Endothelial cell of hepatic sinusoid (primary cell): ENCODE measurements at regions not wholly inside any gene's neighbourhood (a gene's known extent, or its start where the extent isn't known, plus 50 kb on each side); places are given as distances from the start of the nearest gene placed in this dataset.

Source experiments
- in situ Hi-C: cut with HindIII; loops from 2 replicates; pipeline ENCODE4 v1.10.0; 2017; ENCODE audit warnings: low sequenced_read_pairs

DNA sequence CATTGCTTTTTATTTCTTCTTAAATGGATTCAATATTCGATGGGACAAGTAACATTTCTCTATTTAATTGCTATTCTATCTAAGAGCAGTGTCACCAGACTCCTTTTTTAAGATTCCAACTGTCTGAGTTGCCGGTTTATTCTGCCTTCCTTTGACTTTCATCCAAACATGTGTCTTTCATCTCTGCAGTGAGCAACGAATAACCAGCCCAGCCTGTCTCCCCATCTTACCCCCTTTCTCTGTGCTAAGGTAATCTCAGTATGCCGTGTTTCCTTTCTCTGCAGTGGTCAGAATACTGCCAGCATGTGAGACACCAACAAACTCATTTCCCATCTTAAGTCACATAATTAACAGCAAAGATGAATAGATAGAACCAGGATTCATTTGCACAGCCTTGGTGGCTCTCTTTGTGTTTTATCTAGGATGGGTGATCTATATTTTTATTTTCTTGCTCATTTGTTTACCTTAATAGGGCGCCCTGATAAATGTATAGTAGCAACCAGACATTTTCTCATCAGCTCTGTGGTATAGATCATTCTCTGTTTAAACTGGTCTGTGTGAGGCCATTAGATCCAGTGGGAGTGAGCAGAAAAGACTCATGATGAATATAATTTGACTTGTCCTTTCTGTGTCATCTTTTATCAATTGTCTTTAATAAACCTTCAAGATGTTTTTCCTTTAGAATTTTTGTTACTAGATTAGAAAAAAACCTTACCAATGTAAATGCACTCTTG, 394.8 kb upstream of the IGFBP7 start:
- in situ Hi-C loops: no loop called here

DNA sequence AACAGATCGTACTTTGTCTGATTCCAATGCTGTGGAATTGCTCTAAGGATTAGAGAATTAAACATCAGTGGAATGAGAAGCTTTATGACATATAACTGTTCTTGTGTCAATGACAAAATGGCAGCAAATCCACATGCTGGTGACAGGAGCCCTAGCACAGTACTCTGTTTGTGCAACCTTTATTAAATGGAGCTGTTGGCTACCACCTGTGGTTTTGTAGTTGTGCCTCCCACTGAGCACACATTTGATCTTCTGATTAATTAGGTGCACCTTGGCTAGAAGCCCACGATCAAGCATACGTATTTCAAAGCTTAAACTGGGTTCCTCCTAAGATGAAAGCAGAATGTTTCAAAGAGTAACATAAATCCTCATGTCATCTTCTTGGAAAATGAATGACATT, 394.0 kb upstream of the IGFBP7 start:
- in situ Hi-C loops: no loop called here

DNA sequence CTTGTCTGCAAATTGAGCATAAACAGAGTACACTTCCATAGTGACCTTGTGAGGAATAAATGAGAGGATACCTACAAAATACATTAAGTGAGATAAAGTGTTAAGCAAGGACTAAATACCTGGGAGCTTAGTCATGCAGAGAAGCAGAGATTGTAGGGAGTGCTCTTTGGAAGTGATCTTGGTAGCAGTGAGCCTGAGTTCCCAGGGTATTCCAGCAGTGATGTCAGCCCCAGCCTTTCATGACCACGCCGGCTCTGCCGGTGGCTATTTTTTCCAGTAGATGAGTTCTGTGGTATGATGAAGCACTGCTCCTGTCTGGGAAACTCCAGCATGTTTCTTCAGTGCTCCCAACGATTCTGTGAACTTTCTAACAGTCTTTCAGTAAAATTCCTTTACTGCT, 391.5 kb upstream of the IGFBP7 start:
- in situ Hi-C loops: no loop called here

DNA sequence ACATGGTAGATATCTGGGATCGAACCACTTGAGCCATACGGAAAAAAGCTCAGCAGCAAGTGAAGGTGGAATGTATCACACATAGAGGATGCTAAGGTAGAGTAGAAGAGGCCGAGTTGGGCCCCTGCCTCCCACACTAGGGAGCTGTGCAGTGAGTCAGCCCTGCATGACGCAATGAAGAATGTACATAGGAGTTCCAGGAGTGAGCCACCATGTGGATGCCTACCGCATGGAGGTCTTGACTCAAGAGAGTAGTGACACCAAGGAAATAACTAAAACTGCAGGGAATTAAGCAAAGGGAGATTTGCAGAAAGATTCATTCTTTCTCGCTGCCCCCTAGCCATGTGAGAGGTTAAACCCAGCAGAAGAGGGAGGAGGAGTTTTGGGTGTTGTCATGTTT, 389.6 kb upstream of the IGFBP7 start:
- in situ Hi-C loops: no loop called here

DNA sequence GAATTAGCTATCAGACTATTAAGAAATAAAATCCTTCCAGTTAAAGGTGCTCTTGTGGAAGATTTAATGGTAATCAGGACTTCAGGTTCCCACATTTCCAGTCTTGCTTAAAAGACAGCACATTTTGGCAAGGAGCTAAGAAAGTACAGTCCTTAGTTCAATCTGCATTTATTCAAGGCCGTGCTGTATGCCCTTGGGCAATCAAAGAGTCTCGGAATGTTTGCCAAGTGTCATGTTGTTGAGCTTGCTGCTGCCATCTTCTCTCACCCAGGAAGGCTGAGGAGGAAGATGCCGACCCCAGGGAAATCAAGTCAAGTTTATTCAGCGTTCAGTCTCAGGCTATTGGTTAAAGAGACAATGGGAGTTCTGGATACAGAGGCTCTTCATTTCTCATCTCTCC, 388.1 kb upstream of the IGFBP7 start:
- in situ Hi-C loops: no loop called here

DNA sequence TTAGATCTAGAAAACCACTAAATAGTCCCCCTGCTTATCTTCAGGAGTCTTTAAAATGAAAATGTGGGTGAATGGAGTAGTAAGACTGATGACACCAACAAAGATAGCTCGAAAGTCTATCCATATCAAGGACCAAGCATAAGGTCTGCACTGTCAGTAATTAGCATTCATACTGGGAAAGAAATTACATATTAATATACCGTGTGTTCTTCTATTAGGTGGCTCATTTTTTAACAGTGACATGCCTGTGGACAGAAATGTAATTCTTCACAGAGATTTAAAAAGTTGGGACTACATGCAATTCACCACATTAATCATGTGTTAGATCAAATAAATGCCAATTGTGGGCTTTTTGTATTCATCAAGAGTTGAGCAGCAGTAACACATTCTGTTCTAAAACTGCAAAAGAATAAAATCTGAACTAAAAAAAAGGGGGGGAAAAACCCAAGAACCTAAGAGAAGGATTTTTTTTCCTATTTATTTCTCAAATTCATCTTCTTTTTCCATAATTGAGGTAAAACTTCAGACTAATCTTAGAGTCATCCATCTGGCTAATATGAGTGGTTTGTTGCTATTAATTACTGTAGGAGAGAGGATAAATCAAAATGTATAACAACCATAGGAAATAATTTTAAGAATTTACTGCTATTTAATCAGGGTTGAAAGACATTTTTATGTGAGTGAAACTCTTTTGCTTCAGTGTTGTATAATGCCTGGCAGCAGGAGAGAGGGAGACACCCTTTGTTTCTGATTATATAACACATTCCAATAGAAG, 386.7 kb upstream of the IGFBP7 start:
- in situ Hi-C loops: no loop called here

DNA sequence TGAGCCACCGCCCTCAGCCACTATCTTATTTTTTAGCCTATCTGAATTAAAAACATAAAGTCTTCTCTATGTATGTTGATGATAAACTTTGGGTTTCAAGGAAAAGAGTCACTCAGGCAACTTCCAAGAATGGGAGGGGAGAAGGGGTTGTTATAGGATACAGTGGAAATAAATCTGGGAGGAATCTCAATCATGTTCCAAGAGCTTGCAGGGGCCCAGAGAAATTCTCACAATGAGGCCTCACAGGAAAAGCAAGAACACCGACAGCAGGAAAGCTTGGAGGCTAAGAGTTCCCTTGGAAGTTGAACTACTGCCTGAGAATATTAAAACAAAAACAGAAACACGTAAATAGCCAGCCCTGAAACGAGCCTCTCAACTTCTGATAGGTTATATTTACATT, 384.6 kb upstream of the IGFBP7 start:
- in situ Hi-C loops: no loop called here

DNA sequence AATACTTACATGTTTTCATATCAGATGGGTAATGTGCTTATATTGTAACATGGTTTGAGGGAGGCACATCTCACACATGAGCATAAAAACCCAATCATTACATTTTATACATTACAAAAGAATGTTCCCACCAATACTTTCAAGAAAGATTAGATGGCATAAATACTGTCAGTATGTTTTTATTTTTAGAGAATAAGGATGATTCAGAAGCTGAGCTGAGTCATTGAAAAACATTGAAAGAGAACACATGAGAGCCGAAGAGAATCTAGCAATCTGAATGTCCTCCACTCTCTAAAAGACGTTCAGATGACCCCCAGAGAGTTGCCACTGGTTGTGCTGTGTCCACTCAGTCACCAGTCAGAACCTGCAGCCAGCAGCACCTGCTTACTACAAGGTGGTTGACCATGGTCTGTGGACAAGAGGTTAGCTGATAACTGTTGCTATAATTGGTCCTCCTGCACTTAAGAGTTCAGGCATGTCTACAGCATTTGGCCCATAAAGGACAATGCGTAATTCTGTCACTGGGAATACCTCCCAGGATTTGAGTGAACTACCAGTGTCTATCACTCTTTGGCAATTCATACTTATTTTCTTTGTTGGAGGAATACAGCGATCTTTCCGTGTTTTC, 382.2 kb upstream of the IGFBP7 start:
- in situ Hi-C loops: no loop called here

DNA sequence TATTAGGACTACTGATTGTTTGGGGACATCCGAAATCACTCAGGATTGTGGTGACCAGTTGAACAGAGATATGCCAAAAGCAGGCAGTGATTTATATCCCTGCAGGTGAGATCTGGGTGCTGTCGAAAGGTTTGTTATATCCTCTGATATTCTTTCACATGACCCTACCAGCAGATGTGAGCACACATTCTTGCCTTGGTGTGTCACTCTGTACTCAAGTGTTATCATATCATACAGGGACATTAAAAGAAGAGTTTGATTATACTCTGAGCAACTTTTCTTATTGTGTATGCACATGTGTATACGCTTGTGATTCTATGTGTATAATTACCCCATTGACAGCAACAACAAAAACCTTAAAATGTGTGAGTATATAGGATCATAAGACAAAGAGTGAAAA, 381.2 kb upstream of the IGFBP7 start:
- in situ Hi-C loops: no loop called here

DNA sequence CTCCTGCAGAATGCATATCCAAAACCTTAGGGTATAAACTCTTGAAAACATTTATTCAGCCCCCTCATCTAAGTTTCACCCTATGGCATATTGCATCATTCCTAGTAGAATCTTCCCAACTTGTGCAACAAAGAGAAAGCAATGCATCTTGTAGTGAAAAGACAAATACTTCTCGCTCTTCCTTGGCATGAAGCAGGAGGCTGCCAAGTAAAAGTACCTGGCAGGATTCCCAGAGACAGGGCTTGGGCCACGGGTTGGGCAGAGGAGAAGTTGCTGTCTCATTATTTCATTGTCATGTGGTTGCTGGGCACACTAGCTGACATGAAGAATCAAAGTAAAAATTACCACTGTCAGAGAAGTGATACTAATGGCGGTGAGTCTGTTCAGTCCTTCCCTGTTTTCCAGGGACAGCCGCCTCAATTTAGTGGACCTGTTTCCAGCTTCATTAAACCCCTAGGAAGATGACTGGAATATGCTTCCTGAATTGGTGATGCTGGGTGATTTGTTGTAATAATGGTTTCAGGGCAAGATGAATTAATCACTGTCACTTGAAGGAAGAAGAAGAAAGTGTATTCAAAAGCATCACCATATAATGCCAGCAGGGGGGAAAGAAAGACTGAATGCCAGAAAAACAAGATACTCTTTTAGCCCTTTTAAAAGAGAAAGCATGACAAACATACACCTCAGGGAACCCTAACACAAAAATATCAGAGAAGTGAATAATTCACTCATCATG, 380.5 kb upstream of the IGFBP7 start:
- in situ Hi-C loops: no loop called here

DNA sequence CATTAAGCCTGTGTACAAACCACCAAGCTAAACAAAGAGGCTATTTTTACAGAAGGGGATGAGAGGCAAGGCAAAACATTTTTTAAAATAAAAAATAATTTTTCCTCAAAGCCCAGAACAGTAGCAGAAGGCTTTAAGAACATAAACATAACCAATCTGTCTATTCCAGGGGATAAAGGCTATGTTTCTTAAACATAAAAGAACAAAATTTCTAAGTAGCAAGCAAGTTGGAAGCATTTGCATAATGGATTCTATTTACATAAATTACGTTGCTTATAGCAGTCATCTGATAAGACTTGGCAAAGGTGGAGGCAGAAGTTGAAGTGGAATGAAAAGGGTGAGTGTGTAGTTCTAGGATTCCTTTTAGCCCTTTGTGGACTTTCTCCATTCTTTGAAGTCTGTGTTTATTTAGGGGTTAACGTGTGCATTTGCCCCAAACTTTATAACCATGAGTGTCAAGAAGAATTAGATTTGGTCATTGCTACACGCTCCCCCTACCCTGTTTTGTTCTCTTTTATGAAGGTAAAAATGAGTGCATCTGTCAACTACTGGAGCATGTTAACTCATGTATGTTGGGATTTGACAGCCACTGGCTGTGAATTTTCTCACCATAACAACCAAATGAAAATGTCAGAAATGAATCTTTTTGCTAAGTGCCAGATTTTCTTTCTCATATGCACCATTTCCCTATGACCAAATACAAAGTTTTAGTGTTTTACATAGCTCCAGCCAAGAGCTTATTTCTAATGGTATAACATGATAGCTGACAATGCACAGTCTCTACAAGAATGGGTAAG, 378.4 kb upstream of the IGFBP7 start:
- in situ Hi-C loops: no loop called here

DNA sequence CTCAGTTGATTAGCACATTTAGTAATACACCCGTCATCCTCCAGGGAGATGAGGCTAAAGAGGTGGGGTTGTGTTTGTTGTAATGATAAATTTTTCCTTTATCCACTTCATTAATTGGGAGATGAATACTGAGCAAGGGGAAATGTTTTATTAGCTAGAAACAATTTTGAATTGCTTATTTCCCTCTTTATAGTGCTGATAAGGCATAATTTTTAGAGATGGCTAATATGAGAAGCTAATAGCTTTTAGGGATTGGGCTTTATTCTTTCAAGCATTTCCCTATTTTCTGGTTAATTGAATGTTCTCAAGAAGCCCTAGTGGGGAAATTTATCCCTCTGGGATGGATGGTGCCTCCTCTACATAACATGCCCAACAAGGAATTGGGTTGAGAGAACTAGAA, 365.2 kb upstream of the IGFBP7 start:
- in situ Hi-C loops: no loop called here

DNA sequence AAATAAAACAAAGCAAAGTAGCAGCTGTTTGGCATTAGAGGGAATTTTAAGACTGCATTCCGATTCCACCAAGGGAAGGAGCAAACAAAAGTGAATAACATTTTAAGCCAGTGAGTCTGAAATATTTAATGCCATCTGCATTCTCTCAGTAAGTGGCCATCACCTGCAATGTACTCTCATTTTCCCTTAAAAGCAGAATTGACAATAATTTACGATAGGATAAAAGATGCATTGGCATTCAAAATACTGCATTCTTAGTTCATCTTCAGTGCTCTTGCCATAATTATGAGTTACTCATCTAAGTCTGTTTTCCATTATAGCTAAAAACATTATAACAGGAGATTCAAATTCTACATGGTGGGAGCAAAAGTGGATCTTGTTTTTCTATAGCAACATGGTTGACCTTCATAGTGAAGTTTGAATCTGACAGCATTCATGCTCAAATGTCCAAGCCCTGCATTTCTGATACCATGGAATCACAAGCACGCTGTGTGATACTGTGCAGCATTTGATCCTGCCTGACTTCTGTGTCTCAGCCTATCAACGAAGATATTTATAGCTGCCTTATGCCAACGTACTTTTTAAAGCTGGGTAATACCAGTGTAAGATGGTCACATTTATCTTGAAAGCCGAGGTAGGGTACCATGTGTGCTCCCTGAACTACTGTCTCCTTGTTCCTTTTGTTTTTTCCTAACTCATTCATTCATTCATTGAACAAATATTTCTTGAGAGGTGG, 355.3 kb upstream of the IGFBP7 start:
- in situ Hi-C loops: no loop called here

DNA sequence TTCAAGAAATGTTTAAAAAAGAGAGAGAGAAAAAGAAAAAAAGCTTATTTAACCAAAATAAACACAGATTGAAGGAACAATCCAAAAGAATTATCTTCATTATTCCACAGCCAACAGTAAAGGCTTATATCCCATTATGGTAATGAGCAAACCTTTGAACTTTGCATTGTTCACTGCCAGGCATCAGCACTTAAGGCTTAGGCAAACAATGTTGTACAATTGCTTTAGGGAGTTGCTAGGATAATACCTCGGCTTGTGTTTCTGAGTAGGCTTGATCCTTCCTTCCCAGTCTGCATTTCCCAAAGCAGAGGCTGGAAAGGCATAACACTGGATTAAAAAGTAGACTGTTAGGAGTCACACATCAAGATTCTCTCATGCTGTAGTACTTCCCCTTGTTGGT, 352.7 kb upstream of the IGFBP7 start:
- in situ Hi-C loops: no loop called here

DNA sequence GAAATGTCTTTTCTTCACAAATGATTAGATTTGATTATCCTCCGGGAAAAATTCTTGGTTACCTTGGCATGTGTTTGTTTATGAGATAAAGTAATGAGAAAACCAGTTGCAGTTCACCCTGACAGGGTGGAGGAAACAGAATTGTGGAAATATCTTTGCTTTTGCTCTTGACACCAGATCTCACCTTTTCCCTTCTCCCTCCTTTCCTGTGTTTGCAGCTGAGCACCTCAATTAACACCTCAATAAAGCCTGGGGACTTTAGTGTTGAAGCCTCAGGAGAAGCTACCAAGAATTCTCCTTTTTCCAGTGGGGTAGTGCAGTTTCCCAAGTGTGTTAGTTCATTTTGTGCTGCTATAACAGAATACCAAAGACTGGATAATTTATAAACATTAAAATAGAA, 350.8 kb upstream of the IGFBP7 start:
- in situ Hi-C loops: no loop called here

DNA sequence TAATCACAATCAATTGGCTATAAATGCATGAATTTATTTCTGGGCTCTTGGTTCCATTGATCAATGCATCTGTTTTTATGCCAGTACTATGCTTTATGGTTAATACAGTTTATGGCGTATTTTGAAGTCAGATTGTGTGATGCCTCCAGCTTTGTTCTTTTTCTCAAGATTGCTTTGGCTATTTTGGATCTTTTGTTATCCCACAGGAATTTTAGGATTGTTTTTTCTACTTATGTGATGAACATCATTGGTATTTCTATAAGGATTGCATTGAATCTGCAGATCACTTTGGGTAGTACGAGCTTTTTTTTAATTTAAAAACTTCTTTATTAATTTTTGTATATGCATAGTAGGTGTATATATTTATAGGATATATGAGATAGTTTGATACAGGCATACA, 338.7 kb upstream of the IGFBP7 start:
- in situ Hi-C loops: no loop called here

DNA sequence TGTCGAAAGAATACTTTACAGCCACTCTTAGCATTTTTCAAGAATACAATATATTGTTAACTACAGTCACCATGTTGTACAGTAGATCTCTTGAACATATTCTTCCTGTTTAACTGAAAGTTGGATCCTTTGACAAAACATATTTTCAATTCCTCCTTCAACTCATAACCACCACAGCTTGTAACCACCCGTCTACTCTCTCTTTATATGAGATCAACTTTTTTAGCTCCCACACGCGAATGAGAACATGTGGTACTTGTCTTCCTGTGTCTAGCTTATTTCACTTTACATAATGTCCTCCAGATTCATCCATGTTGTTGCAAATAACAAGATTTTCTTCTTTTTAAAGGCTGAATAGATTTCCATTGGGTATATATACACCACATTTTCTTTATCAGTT, 338.3 kb upstream of the IGFBP7 start:
- in situ Hi-C loops: no loop called here

DNA sequence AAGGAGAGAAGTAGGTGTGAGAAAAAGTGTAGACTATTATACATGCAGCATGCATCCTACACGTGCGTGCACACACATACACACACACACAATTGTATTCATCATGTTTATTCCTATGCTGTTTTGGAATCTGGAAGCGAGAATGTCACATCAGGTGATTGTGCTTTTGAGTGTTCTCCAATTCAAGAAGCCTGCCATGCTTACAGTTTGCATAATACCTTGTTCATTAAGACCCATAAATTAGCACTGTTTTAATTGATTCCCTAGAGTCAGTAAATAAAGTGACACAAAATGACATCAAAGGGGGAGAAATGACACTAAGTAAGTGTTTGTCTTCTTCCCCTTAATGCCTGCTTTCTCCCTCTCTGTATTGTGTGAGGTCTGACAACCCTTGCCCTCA, 336.1 kb upstream of the IGFBP7 start:
- in situ Hi-C loops: no loop called here

DNA sequence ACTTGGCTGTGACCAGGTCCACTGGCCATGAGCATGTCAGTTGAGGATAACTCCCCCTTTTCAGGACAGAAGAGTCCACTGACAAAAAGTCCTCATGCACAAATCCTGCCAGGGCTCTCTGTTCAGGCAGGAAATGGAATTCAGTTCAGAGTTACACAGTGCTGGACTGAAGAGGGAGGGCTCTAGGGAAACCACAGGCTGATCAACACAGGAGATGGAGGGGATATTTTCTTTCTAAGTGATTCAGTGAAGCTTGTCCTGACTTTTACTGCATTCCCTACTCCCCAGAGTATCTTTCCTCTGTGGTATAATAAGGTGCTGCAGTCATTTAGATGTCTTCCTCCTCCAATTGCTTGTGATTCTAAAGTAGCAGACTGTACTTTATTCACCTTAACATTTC, 335.5 kb upstream of the IGFBP7 start:
- in situ Hi-C loops: no loop called here

DNA sequence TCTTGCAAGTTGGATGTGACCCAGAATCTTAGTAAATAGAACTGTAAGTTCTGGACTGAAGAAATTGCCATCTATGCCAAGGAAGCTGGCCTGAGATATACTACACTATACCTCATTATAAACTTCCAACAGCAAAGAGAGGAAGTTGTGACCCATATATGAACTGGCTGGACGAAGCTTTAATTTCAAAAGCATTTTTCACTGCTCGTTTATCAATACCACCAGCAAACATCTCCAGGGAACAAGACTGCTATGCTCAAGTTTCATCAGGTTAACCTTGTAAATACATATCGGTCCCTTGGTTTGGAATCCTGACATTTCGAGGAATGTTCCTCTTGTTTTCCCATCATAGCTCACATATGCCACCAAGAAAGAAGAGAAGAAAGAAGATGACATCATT, 334.5 kb upstream of the IGFBP7 start:
- in situ Hi-C loops: no loop called here
